NCI-H446 (cell line): ENCODE measurements at regions not wholly inside any gene's neighbourhood (a gene's known extent, or its start where the extent isn't known, plus 50 kb on each side); places are given as distances from the start of the nearest gene placed in this dataset.
A peak's percentile ranks its signal among the peaks of the same experiment; 100 is the strongest.
"Not testable (repeated sequence)": the region's sequence is repeated elsewhere in the genome, so short reads cannot be mapped to it uniquely, and the experiment has no call there.

Experiments used
- DNase-seq, 2 experiments: peaks; one replicate each; lab custom pipeline; 2025; lab: John Stamatoyannopoulos, UW

GRCh38 chr2:120626566-120626965 lies 109.1 kb upstream of the GLI2 start:
- no peak for DNase-seq

GRCh38 chr2:120628248-120628647 lies 107.4 kb upstream of the GLI2 start:
- no peak for DNase-seq

- no peak for DNase-seq
These were observed 106.3 kb upstream of the GLI2 start for GRCh38 chr2:120629241-120629895.

- DNase-seq = no peak
These were observed 105.5 kb upstream of the GLI2 start for GRCh38 chr2:120630031-120630701.

DNA sequence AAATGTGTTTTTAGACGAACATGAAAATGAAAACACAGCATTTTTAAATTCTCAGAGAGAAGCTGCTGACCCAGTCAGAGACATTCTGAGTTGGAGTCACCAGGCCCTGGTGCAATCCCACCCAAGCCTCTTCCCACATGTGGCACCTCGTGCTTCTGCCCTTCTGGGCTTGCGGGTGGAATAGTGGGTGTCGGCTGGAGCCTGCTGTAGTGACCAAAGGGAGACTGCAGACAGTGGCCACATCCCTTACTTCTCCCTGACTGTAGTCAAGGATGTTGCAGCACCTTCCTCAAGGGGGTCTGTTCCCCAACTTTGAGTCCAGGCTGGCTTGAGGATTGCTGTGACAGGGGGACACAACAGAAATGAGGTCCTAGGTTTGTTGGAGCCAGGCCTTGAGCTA lies 104.4 kb upstream of the GLI2 start:
- no peak for DNase-seq

DNA sequence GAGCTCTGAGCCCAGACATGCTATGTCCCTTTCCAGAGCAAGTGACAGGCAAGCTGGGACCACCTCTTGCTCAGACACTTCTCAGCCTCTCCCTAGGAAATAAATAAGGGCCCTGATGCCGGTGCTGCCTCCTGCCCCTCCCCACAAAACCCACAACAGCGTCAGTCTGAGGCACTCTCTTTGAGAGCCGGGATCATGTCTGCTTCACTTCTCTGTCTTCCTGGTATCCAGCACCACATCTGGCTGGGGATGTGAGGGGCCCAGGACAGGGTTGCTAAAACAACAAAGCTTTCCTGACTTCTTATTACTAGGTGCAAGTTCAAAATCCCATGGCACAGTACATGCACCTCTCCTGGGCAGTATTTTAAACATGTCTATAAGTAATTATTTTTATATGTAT lies 103.9 kb upstream of the GLI2 start:
- DNase-seq = no peak

DNA sequence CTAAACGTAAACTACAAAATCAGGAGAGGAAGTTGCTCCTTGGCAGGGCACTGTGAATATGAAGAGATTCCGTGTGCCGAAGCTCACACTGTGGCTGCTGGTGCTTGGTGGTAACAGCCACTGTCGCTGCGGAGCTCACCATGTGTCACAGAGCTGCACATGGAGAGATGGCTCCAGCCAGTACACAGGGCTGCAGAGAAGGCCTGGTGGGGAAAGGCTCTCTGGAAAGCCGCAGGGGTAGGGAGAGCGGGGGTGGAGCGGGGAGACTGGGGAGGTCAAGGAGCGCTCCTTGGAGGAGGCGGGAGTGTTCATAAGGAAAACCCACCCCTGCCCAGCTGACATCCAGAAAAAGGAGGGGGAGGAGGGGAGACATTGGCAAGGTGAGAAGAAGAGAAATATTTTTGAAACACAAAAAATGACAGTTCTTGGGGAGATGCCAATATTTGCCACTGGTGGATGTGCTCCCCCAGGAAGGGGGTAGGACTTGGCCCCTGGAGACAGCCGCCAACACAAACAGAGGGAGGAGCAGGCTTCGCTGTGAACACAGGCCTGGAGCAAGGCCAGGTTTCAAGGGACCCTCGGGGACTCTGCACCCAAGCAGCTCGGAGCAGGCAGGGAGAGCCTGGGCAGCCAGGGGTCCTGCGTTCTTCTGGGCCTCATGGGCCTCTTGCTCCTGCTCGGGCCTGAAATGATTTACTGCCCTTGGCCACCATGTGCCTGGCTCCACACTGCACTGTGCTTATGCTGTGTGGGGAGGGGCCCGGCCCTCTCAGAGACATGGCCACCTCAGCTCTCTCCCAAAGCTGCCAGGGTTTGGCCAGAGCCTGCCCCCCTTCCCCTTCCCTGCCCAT lies 102.6 kb upstream of the GLI2 start:
- DNase-seq = peak in 1 of 2 experiments; percentile 6

DNA sequence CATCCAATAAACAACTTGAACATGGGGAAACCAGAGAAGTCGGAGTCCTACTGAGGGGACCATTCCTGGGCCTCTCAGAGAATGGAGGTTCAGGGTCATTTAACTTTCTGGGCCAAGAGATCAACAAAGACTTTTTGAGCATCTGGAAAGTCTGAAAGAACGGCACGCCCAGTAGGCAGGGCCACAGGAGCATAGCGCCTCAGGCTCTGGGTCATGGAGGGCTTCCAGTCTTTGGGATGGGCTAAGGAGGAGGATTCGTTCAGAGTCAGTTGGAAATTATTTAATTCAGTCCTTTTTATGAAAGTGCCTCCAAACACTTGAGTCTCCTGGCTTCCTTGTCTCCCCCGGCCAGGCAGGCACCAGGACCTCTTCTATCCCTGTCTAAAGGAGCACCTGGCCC lies 101.1 kb upstream of the GLI2 start:
- DNase-seq = no peak

DNA sequence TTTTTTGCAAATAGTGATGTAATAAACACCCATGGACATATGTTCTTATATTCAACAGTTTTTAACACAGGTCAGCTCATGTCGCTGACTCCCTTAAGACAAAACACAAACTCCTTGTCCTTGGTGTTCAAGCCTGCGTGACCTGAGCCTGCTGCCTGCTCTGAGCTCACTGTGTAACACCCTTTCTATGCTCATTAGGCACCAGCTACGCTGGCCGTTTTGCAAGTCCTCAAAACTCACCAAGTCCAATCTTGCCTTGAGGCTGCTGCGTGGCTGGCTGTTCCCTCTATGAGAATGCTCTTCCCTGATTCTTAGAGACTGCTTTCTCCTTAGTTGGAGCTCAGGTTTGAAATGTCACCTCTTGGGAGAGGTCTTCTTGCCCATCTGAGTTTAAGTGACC lies 100.5 kb upstream of the GLI2 start:
- no peak for DNase-seq

DNA sequence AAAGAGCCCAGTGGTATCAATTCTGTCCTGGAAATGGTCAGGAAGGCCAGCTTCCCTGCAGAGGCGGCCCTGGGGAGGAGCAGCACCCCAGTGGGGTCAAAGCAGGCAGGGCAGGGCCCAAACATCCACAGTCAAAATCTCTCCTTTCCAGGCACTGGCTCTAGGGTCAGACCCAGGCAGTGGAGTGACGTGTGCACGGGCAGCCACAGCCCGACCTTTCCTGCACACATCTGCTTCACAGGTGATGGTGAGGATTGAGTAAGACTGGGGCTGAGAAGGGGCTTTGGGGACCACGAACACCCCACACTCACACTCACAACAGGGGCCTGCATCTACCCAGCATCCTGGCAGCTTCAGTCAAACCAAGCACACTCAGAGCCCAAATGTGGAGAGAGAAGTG lies 97.8 kb upstream of the GLI2 start:
- DNase-seq = no peak

- DNase-seq = no peak
These were observed 97.2 kb upstream of the GLI2 start for GRCh38 chr2:120638450-120638849.

DNA sequence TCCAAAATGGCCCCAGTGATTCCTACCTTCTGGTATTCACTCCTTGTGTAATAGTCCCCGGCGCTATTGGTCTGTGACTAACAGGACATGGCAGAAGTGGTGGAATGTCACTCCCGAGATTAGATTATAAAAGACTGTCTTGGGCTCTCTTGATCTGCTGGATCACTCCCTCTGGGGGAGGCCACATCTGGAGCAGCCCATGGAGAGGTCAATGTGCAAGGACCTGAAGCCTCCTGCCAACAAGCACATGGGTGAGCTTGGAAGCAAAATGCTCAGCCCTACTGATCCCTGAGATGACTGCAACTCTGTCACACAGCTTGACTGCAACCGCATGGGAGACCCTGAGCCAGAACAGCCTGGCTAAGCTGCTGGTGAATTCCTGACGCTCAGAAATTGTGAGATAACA lies 94.3 kb upstream of the GLI2 start:
- no peak for DNase-seq

- DNase-seq = no peak
These were observed 93.0 kb upstream of the GLI2 start for GRCh38 chr2:120642646-120643045.

DNA sequence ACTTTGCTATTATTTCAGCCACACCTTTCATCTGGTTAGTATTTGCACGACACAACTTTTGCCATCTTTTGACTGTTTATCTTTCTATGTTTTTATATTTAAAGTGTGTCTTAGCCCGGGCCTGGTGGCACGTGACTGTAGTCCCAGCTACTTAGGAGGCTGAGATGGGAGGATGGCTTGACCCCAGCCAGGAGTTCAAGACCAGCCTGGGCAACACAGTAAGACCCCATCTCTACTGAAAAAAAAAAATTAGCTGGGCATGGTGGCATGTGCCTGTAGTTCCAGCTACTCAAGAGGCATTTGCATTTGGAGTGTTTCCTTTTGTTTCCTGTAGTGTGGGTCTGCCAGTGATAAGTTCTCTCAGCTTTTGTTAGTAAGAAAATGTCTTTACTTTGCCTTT lies 88.7 kb upstream of the GLI2 start:
- DNase-seq = no peak

DNA sequence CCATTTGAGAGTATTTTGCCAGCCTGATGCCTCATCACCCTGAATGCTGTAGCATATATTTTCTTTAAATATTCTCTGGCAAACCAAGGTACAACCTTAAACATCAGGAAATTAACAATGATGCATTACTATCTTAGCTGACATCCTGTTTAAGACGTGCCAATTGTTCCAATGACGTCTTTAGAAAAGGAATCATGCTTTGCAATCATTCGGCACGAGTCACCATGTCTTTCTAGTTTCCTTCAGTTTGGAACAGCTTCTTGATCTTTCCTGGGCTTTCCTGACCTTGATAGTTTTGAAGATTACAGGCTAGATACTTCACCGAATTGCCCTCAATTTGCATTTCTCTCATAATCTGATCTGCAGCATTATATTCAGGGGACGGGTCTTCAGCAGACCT lies 88.2 kb upstream of the GLI2 start:
- DNase-seq = no peak

GRCh38 chr2:120649381-120649780 lies 86.3 kb upstream of the GLI2 start:
- not testable (repeated sequence) for DNase-seq

DNA sequence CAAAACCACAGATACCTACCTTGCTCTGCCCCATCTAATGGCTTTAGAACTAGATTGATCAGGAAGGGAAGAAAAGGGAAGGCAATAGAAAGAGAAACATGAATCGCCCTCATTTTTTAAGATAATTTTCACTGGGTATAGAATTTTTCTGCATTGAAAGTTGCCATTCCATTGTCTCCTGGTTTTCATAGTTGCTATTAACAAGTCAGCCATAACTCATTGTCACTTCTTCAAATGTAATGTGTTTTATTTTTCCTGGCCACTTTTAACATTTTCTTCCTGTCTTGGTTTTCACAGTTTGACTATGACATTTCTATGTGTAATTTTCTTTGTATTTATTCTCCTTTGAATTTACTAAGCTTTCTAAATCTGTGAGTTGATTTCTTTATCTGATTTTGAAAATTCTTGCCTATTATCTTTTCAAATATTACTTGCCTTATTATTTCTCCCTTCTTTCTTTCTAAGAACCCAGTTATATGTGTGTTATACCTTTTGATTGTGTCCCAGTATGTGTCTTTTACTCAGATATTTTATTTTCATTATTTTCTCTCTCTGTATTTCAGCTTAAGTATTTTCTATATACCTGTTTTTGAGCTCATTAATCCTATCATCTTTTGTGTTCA lies 85.5 kb upstream of the GLI2 start:
- no peak for DNase-seq

GRCh38 chr2:120651818-120652217 lies 83.8 kb upstream of the GLI2 start:
- no peak for DNase-seq

- DNase-seq = no peak
These were observed 82.6 kb upstream of the GLI2 start for GRCh38 chr2:120653046-120653445.

- no peak for DNase-seq
These were observed 81.8 kb upstream of the GLI2 start for GRCh38 chr2:120653871-120654270.

DNA sequence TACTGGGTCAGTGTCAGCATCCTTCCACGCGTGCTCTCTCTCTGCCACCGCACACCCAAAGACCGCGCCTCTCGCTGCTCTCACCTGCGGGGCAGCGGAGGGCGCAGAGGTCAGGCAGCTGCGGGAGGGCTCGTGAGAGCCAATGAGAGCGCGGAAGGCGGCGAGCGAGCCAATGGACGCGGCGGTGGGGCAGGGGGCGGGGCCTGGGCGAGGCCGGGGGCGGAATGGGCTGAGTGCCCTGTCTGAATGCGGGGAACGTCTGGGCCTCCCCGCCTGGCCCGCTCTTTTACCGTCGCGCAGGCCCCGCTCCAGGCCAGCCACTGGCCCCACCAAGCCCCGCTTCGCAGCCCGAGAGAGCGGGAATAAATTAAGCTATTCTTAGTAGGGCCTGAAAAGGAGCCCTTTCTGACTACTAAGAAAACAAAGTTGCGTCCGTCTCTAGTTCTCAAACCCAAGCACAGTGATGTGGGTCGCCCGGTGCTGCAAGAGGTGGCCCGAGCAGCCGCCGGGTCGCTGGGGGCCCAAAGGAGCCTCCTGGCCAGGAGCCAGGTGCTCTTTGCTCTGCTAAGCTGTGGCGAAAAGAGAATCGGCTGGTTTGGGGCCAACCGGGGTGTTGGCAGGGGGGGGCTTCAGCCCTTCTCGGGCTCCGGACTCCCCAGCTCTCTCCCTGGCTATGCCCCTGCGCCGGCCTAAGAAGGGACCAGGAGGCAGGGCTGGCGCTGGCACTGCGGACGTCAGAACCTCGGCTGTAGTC lies 81.1 kb upstream of the GLI2 start:
- DNase-seq = no peak
